GM18520 (cell line): ENCODE measurements at regions not wholly inside any gene's neighbourhood (a gene's known extent, or its start where the extent isn't known, plus 50 kb on each side); places are given as distances from the start of the nearest gene placed in this dataset.

Experiments
- ATAC-seq: cut with Tn5 transposase; IDR thresholded peaks from one replicate; pipeline ENCODE4 v1.9.1; 2021; ENCODE audit not compliant: unreplicated experiment

GRCh38 chr4:100809506-100809905 lies 291.7 kb upstream of the EMCN start:
- ATAC-seq: no peak

- no peak for ATAC-seq
Observed at GRCh38 chr4:100806988-100807387, 289.2 kb upstream of the EMCN start.

GRCh38 chr4:100805538-100805937 lies 287.7 kb upstream of the EMCN start:
- no peak for ATAC-seq

- ATAC-seq: no peak
Observed at GRCh38 chr4:100804576-100805360, 286.9 kb upstream of the EMCN start.

- no peak for ATAC-seq
Observed at GRCh38 chr4:100803751-100804150, 285.9 kb upstream of the EMCN start.

- no peak for ATAC-seq
Observed at GRCh38 chr4:100799761-100800539, 282.1 kb upstream of the EMCN start.

GRCh38 chr4:100797791-100798190 lies 280.0 kb upstream of the EMCN start:
- no peak for ATAC-seq

GRCh38 chr4:100797356-100797755 lies 279.5 kb upstream of the EMCN start:
- no peak for ATAC-seq

GRCh38 chr4:100796332-100796731 lies 278.5 kb upstream of the EMCN start:
- ATAC-seq: no peak

- ATAC-seq: no peak
Observed at GRCh38 chr4:100795581-100795980, 277.8 kb upstream of the EMCN start.

- no peak for ATAC-seq
Observed at GRCh38 chr4:100790836-100791615, 273.2 kb upstream of the EMCN start.

GRCh38 chr4:100789991-100790390 lies 272.2 kb upstream of the EMCN start:
- no peak for ATAC-seq

- no peak for ATAC-seq
Observed at GRCh38 chr4:100786481-100786880, 268.7 kb upstream of the EMCN start.

- ATAC-seq: no peak
Observed at GRCh38 chr4:100782356-100782755, 264.5 kb upstream of the EMCN start.

- ATAC-seq: no peak
Observed at GRCh38 chr4:100781435-100781834, 263.6 kb upstream of the EMCN start.

GRCh38 chr4:100780126-100780525 lies 262.3 kb upstream of the EMCN start:
- no peak for ATAC-seq

- ATAC-seq: no peak
Observed at GRCh38 chr4:100778431-100778830, 260.6 kb upstream of the EMCN start.

- no peak for ATAC-seq
Observed at GRCh38 chr4:100762738-100763137, 244.9 kb upstream of the EMCN start.

GRCh38 chr4:100754751-100755150 lies 236.9 kb upstream of the EMCN start:
- ATAC-seq: no peak

GRCh38 chr4:100746141-100746739 lies 228.4 kb upstream of the EMCN start:
- no peak for ATAC-seq

GRCh38 chr4:100742045-100742444 lies 224.2 kb upstream of the EMCN start:
- ATAC-seq: no peak
